B cell (primary cell): ENCODE measurements at regions not wholly inside any gene's neighbourhood (a gene's known extent, or its start where the extent isn't known, plus 50 kb on each side); places are given as distances from the start of the nearest gene placed in this dataset.

ENCODE experiments used
- ATAC-seq: fragments of 200-7000 bp; cut with Tn5 transposase; one replicate; pipeline ENCODE4 v1.10.0; 2021; ENCODE audit warnings: low read depth, mild to moderate bottlenecking, moderate number of reproducible peaks, moderate library complexity
- CTCF ChIA-PET: fragments of 350-600 bp; sonication (Branson Sonifier 250); formaldehyde crosslinking; loops from one replicate; lab custom pipeline; 2021; ENCODE audit warnings: antibody characterized with exemption, inconsistent platforms; lab: Charles Lee
- POLR2A ChIA-PET: fragments of 350-600 bp; sonication (Branson Sonifier 250); formaldehyde crosslinking; loops from one replicate; lab custom pipeline; 2021; ENCODE audit warnings: antibody characterized with exemption; lab: Charles Lee
- DNase-seq: peaks from one replicate; pipeline ENCODE4 v3.0.0; 2013
- H2AFZ ChIP-seq: 2 replicates; pipeline ENCODE4 v1.6.1; 2012; ENCODE audit warnings: mild to moderate bottlenecking, low read depth, low read length; ENCODE audit not compliant: insufficient read depth, poor library complexity, severe bottlenecking
- H3K27ac ChIP-seq, 2 donors: 1 replicate in 1 of 2; 2 replicates in 1 of 2; pipeline ENCODE4 v1.5.1; 2012 to 2013; ENCODE audit warnings: low read length in 2 of 2, mild to moderate bottlenecking in 2 of 2, moderate library complexity in 1 of 2
- H3K27me3 ChIP-seq, 4 experiments: fragments of 200-600 bp in 1 of 4; sonication (generic) in 1 of 4; replicated peaks in 1 of 4; 1 replicate in 2 of 4; 2 replicates in 2 of 4; pipeline versions ENCODE4 v1.6.1 to v1.7.0; 2013 to 2016; ENCODE audit warnings: low read length in 3 of 4, mild to moderate bottlenecking in 2 of 4, mixed read lengths in 1 of 4, moderate library complexity in 1 of 4; ENCODE audit not compliant: insufficient read depth in 4 of 4, control insufficient read depth in 3 of 4; ENCODE audit errors: control extremely low read depth in 1 of 4
- H3K36me3 ChIP-seq, 2 experiments: replicated peaks in 1 of 2; 1 replicate in 1 of 2; 2 replicates in 1 of 2; pipeline versions ENCODE4 v1.6.1 to v1.7.1; 2013; ENCODE audit warnings: low read length in 1 of 2; ENCODE audit not compliant: insufficient read depth in 2 of 2, control insufficient read depth in 1 of 2; ENCODE audit errors: control extremely low read depth in 1 of 2, extremely low read depth in 1 of 2
- H3K4me1 ChIP-seq, 2 donors: fragments of 200-600 bp in 1 of 2; sonication (generic) in 1 of 2; 1 replicate in 1 of 2; 2 replicates in 1 of 2; pipeline versions ENCODE4 v1.5.1 to v1.6.1; 2013 to 2017; ENCODE audit warnings: low read length in 2 of 2; ENCODE audit not compliant: control insufficient read depth in 2 of 2, insufficient read depth in 2 of 2
- H3K4me2 ChIP-seq: replicated peaks from 2 replicates; pipeline ENCODE3; 2012; ENCODE audit warnings: mild to moderate bottlenecking, low read depth, low read length; ENCODE audit not compliant: poor library complexity, severe bottlenecking
- H3K4me3 ChIP-seq, 5 experiments: fragments of 200-600 bp in 1 of 5; sonication (generic) in 1 of 5; 1 replicate in 3 of 5; 2 replicates in 2 of 5; pipeline versions ENCODE4 v1.5.1 to v1.7.0; 2011 to 2016; ENCODE audit warnings: low read length in 4 of 5, mild to moderate bottlenecking in 4 of 5, low read depth in 2 of 5, control low read depth in 1 of 5, moderate library complexity in 1 of 5; ENCODE audit not compliant: insufficient read depth in 1 of 5; ENCODE audit errors: control extremely low read depth in 1 of 5, extremely low read depth in 1 of 5
- H3K79me2 ChIP-seq: fragments of 200-600 bp; sonication (generic); one replicate; pipeline ENCODE4 v1.6.0; 2016; ENCODE audit warnings: low read length; ENCODE audit not compliant: control insufficient read depth, insufficient read depth
- H3K9ac ChIP-seq: fragments of 200-600 bp; sonication (generic); 2 replicates; pipeline ENCODE4 v1.6.1; 2017; ENCODE audit warnings: mild to moderate bottlenecking, low read length, moderate library complexity
- H3K9me3 ChIP-seq, 3 donors: one replicate each; pipeline versions ENCODE4 v1.6.1 to v1.7.1; 2013; ENCODE audit warnings: low read length in 2 of 3; ENCODE audit not compliant: control insufficient read depth in 2 of 3, insufficient read depth in 1 of 3; ENCODE audit errors: control extremely low read depth in 1 of 3
- H4K20me1 ChIP-seq: 2 replicates; pipeline ENCODE4 v1.6.0; 2012; ENCODE audit warnings: mild to moderate bottlenecking, low read length; ENCODE audit not compliant: insufficient read depth, control insufficient read depth, poor library complexity, severe bottlenecking
- H3K27ac Mint-ChIP-seq: one replicate; pipeline ENCODE4 v1.8.0; 2021; ENCODE audit warnings: mixed read lengths
- H3K27me3 Mint-ChIP-seq: one replicate; pipeline ENCODE4 v1.8.0; 2021; ENCODE audit warnings: mixed read lengths
- H3K4me1 Mint-ChIP-seq: one replicate; pipeline ENCODE4 v1.8.0; 2021; ENCODE audit warnings: mixed read lengths
- H3K4me3 Mint-ChIP-seq: one replicate; pipeline ENCODE4 v1.8.0; 2021; ENCODE audit warnings: mixed read lengths
- H3K9me3 Mint-ChIP-seq: one replicate; pipeline ENCODE4 v1.8.0; 2022; ENCODE audit warnings: mixed read lengths; ENCODE audit not compliant: insufficient read depth
- EZH2 ChIP-seq: IDR thresholded peaks from 2 replicates; pipeline ENCODE4 v1.6.1; 2012; ENCODE audit warnings: borderline replicate concordance, low read depth, mild to moderate bottlenecking, moderate library complexity, low read length; ENCODE audit not compliant: insufficient read depth, poor library complexity, severe bottlenecking
- WGBS: methylation state at CpG from one replicate; pipeline ENCODE4 v1.1.5; 2013; ENCODE audit warnings: missing lambda C conversion rate; ENCODE audit not compliant: insufficient coverage; 5-methylcytosine and 5-hydroxymethylcytosine counted together
- intact Hi-C: fragments of 100-400 bp; cut with micrococcal nuclease; formaldehyde crosslinking; loops from one replicate; pipeline ENCODE4 v1.10.0; 2022
- TF ChIP-seq, protein P1 (sequence below): fragments of 200-600 bp; IDR thresholded peaks from one replicate; pipeline ENCODE4 v1.8.0; 2022; ENCODE audit warnings: antibody characterized with exemption, mild to moderate bottlenecking

DNA sequence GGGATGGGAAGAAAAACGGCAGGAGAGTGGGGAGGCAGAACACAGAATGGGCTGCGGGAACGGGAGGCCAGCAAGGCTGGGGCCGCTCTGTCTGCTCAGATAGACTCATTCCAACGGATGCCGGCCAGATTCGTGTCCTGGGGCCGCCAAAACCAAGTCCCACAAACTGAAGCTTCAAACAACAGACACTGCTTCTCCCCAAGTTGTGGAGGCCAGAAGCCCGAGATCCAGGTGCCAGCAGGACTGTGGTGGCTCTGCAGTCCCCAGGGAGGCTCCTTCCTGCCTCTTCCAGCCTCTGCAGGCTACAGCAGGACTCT is 100.6 kb downstream of the ADRA2C start:
- Histone ChIP-seq H4K20me1 (no peaks in the 10 kb centered on the region), H3K9me3 (peaks cover 0 to 16% (median 0%) of the 10 kb centered on the region in 3 donors), H3K36me3 (no peaks in the 10 kb centered on the region), H3K4me3 (no peak overlapping the region), H3K27ac (no peak overlapping the region), H2AFZ (no peak overlapping the region), H3K9ac (no peak overlapping the region), H3K4me1 (peaks cover 5% of the 10 kb centered on the region in 2 donors), H3K27me3 (peaks cover 0 to 30% (median 2%) of the 10 kb centered on the region in 4 experiments), H3K4me2 (no peak overlapping the region), H3K79me2 (no peaks in the 10 kb centered on the region)
- Mint-ChIP-seq H3K27ac (no peak overlapping the region), H3K4me1 (peaks cover 7% of the 10 kb centered on the region), H3K4me3 (no peak overlapping the region), H3K9me3 (no peaks in the 10 kb centered on the region), H3K27me3 (peaks cover 27% of the 10 kb centered on the region)
- ChIA-PET POLR2A (no interaction called here), CTCF (no interaction called here)
- no peak for DNase-seq
- intact Hi-C loops: no loop called here
- no peak for ATAC-seq
- no peak for TF ChIP-seq EZH2
- TF ChIP-seq, protein P1, sequence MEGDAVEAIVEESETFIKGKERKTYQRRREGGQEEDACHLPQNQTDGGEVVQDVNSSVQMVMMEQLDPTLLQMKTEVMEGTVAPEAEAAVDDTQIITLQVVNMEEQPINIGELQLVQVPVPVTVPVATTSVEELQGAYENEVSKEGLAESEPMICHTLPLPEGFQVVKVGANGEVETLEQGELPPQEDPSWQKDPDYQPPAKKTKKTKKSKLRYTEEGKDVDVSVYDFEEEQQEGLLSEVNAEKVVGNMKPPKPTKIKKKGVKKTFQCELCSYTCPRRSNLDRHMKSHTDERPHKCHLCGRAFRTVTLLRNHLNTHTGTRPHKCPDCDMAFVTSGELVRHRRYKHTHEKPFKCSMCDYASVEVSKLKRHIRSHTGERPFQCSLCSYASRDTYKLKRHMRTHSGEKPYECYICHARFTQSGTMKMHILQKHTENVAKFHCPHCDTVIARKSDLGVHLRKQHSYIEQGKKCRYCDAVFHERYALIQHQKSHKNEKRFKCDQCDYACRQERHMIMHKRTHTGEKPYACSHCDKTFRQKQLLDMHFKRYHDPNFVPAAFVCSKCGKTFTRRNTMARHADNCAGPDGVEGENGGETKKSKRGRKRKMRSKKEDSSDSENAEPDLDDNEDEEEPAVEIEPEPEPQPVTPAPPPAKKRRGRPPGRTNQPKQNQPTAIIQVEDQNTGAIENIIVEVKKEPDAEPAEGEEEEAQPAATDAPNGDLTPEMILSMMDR: no peak
- WGBS: 77% methylated on average over 9 of the region's 9 CpGs

DNA sequence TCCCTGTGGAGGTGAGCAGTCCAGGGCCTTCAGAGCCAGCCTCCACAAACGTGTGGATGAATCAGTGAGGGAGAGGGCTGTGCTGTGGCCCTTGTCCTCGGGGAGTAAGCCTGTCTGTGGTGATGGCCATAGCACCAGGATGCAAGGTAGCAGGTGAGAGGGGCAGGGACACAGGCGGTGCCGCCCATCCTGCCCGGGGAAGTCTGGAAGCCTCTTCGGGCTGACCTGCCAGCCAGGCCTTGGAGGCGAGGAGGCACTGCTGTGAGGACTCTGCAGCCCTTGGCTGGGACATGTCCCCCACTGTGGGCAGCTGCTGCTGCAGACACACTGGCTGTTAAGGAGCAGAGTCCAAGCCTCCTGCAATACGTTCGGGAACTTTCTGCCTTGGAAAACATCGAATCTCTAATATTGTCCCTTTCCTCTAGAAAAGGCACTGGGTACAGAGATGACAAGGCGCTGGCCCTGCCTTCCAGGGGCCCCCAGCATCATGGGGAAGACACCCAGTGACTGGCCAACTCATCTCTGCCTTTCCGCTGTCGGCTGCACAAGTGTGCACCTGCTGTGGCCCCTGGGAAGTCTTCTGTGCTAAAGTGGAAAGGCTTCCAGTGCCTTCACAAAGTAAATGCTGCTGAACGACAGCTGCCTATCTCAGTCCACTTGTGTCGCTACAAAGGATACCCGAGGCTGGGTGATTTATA is 101.4 kb downstream of the ADRA2C start:
- Histone ChIP-seq H2AFZ (no peak overlapping the region), H3K27ac (no peak overlapping the region), H3K79me2 (no peaks in the 10 kb centered on the region), H3K9me3 (peaks cover 0 to 16% (median 0%) of the 10 kb centered on the region in 3 donors), H3K27me3 (peaks cover 0 to 38% (median 2%) of the 10 kb centered on the region in 4 experiments), H3K9ac (no peak overlapping the region), H4K20me1 (no peaks in the 10 kb centered on the region), H3K4me2 (no peak overlapping the region), H3K36me3 (no peaks in the 10 kb centered on the region), H3K4me1 (peaks cover 7 to 10% of the 10 kb centered on the region in 2 donors), H3K4me3 (no peak overlapping the region)
- no peaks in the 10 kb centered on the region for H3K9me3 Mint-ChIP-seq
- H3K27me3 Mint-ChIP-seq: peaks cover 27% of the 10 kb centered on the region
- CTCF ChIA-PET: no interaction called here
- peaks cover 7% of the 10 kb centered on the region for H3K4me1 Mint-ChIP-seq
- H3K27ac Mint-ChIP-seq: no peak overlapping the region
- no peak overlapping the region for H3K4me3 Mint-ChIP-seq
- 92% methylated on average over 16 of the region's 16 CpGs for WGBS
- POLR2A ChIA-PET: no interaction called here
- no peak for ATAC-seq
- TF ChIP-seq EZH2: no peak
- TF ChIP-seq, protein P1: no peak
- no peak for DNase-seq
- intact Hi-C loops: no loop called here
